SK-N-SH treated with all-trans-retinoic acid at 6 μM for 48 hours (cell line): ENCODE measurements at regions not wholly inside any gene's neighbourhood (a gene's known extent, or its start where the extent isn't known, plus 50 kb on each side); places are given as distances from the start of the nearest gene placed in this dataset.

Source experiments
- ATAC-seq: fragments of 200-7000 bp; cut with Tn5 transposase; 3 replicates; pipeline ENCODE4 v1.9.1; 2020; ENCODE audit warnings: mild to moderate bottlenecking, moderate library complexity
- ARNTL ChIP-seq: fragments of 450-650 bp; formaldehyde crosslinking; IDR thresholded peaks from 2 replicates; pipeline ENCODE4 v1.5.0; 2020; ENCODE audit warnings: low read depth, mild to moderate bottlenecking, moderate library complexity, borderline replicate concordance
- CSDC2 ChIP-seq: fragments of 250-450 bp; sonication (Bioruptor Pico); IDR thresholded peaks from 2 replicates; pipeline ENCODE4 v1.5.0; 2020; ENCODE audit warnings: mild to moderate bottlenecking, moderate library complexity
- ESRRG ChIP-seq: fragments of 250-450 bp; sonication (Bioruptor Pico); IDR thresholded peaks from 2 replicates; pipeline ENCODE4 v1.6.1; 2021; ENCODE audit warnings: mild to moderate bottlenecking
- GLIS3 ChIP-seq: fragments of 250-450 bp; sonication (Bioruptor Pico); IDR thresholded peaks from 2 replicates; pipeline ENCODE4 v1.5.0; 2020; ENCODE audit warnings: mild to moderate bottlenecking, moderate library complexity
- OSR1 ChIP-seq: fragments of 250-450 bp; sonication (Bioruptor Pico); IDR thresholded peaks from 2 replicates; pipeline ENCODE4 v1.8.0; 2022; ENCODE audit warnings: moderate library complexity, mild to moderate bottlenecking, inconsistent platforms
- PPARA ChIP-seq: fragments of 250-450 bp; sonication (Bioruptor Pico); IDR thresholded peaks from 2 replicates; pipeline ENCODE4 v1.5.0; 2020; ENCODE audit warnings: mild to moderate bottlenecking, borderline replicate concordance
- TCF4 ChIP-seq: fragments of 250-450 bp; sonication (Bioruptor Pico); IDR thresholded peaks from 2 replicates; pipeline ENCODE4 v1.8.0; 2021; ENCODE audit warnings: mild to moderate bottlenecking, moderate library complexity, borderline replicate concordance
- TOX ChIP-seq: fragments of 250-450 bp; sonication (Bioruptor Pico); IDR thresholded peaks from 2 replicates; pipeline ENCODE4 v1.8.0; 2021; ENCODE audit warnings: mild to moderate bottlenecking, moderate library complexity, borderline replicate concordance
- ZC3H10 ChIP-seq: fragments of 250-450 bp; sonication (Bioruptor Pico); IDR thresholded peaks from 2 replicates; pipeline ENCODE4 v1.5.1; 2021; ENCODE audit warnings: mild to moderate bottlenecking, moderate library complexity
- ZFP30 ChIP-seq: fragments of 450-650 bp; formaldehyde crosslinking; IDR thresholded peaks from 2 replicates; pipeline ENCODE4 v1.5.0; 2022; ENCODE audit warnings: mild to moderate bottlenecking, moderate library complexity
- ZNF565 ChIP-seq: fragments of 450-650 bp; formaldehyde crosslinking; conservative IDR thresholded peaks from 2 replicates; pipeline ENCODE4 v1.5.0; 2020; ENCODE audit warnings: low read depth, mild to moderate bottlenecking, moderate library complexity
- ZNF70 ChIP-seq: fragments of 450-650 bp; formaldehyde crosslinking; IDR thresholded peaks from 2 replicates; pipeline ENCODE4 v1.5.0; 2020; ENCODE audit warnings: mild to moderate bottlenecking, moderate library complexity
- ZNF8 ChIP-seq: fragments of 450-650 bp; formaldehyde crosslinking; IDR thresholded peaks from 2 replicates; pipeline ENCODE4 v1.5.0; 2020; ENCODE audit warnings: mild to moderate bottlenecking, moderate library complexity
- TF ChIP-seq, protein P1 (sequence below): fragments of 250-450 bp; sonication (Bioruptor Pico); IDR thresholded peaks from 2 replicates; pipeline ENCODE4 v1.8.0; 2021; ENCODE audit warnings: low read depth, mild to moderate bottlenecking, moderate library complexity, borderline replicate concordance
- TF ChIP-seq, protein P2 (sequence below): fragments of 250-450 bp; sonication (Bioruptor Pico); IDR thresholded peaks from 2 replicates; pipeline ENCODE4 v1.8.0; 2020; ENCODE audit warnings: mild to moderate bottlenecking, moderate library complexity, borderline replicate concordance
- TF ChIP-seq, protein P3 (sequence below): fragments of 250-450 bp; sonication (Bioruptor Pico); IDR thresholded peaks from 2 replicates; pipeline ENCODE4 v1.5.1; 2020; ENCODE audit warnings: low read depth, mild to moderate bottlenecking, moderate library complexity
- TF ChIP-seq, protein P4 (sequence below): fragments of 250-450 bp; sonication (Bioruptor Pico); IDR thresholded peaks from 2 replicates; pipeline ENCODE4 v1.5.1; 2021; ENCODE audit warnings: mild to moderate bottlenecking, moderate library complexity
- TF ChIP-seq, protein P5 (sequence below): fragments of 250-450 bp; sonication (Bioruptor Pico); IDR thresholded peaks from 2 replicates; pipeline ENCODE4 v1.5.0; 2020; ENCODE audit warnings: mild to moderate bottlenecking, moderate library complexity

DNA sequence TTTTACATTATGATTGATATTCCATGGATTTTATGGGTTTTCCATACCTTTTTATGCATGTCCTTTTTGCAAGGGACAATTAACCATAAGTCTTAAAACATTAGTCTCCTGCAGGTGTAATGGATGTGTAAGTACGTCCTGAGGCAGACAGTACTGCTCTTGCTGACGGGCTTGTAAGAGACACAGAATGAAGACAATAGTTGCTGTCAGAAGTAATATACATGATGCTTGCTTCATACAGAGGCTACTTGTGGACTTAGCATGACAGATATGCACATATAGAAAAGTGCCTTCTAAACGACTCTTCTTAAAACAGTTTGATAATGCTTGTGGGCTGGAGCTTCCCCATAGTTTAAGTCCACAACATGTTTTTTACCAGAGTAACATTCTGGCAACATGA, 182.7 kb downstream of the SPATA31D1 start:
- ATAC-seq, result no peak
- TF ChIP-seq ESRRG (no peak), TOX (CRISPR knock-in tag) (no peak), ZNF565 (CRISPR knock-in tag) (no peak), TCF4 (no peak), ARNTL (CRISPR knock-in tag) (no peak), ZNF70 (CRISPR knock-in tag) (no peak), ZNF8 (CRISPR knock-in tag) (no peak), CSDC2 (CRISPR knock-in tag) (no peak), ZFP30 (no peak), ZC3H10 (CRISPR knock-in tag) (no peak)
- TF ChIP-seq, protein P1, sequence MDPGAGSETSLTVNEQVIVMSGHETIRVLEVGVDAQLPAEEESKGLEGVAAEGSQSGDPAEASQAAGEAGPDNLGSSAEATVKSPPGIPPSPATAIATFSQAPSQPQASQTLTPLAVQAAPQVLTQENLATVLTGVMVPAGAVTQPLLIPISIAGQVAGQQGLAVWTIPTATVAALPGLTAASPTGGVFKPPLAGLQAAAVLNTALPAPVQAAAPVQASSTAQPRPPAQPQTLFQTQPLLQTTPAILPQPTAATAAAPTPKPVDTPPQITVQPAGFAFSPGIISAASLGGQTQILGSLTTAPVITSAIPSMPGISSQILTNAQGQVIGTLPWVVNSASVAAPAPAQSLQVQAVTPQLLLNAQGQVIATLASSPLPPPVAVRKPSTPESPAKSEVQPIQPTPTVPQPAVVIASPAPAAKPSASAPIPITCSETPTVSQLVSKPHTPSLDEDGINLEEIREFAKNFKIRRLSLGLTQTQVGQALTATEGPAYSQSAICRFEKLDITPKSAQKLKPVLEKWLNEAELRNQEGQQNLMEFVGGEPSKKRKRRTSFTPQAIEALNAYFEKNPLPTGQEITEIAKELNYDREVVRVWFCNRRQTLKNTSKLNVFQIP (CRISPR knock-in tag), result no peak
- TF ChIP-seq, protein P2, sequence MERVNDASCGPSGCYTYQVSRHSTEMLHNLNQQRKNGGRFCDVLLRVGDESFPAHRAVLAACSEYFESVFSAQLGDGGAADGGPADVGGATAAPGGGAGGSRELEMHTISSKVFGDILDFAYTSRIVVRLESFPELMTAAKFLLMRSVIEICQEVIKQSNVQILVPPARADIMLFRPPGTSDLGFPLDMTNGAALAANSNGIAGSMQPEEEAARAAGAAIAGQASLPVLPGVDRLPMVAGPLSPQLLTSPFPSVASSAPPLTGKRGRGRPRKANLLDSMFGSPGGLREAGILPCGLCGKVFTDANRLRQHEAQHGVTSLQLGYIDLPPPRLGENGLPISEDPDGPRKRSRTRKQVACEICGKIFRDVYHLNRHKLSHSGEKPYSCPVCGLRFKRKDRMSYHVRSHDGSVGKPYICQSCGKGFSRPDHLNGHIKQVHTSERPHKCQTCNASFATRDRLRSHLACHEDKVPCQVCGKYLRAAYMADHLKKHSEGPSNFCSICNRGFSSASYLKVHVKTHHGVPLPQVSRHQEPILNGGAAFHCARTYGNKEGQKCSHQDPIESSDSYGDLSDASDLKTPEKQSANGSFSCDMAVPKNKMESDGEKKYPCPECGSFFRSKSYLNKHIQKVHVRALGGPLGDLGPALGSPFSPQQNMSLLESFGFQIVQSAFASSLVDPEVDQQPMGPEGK (CRISPR knock-in tag), result no peak
- TF ChIP-seq, protein P3, sequence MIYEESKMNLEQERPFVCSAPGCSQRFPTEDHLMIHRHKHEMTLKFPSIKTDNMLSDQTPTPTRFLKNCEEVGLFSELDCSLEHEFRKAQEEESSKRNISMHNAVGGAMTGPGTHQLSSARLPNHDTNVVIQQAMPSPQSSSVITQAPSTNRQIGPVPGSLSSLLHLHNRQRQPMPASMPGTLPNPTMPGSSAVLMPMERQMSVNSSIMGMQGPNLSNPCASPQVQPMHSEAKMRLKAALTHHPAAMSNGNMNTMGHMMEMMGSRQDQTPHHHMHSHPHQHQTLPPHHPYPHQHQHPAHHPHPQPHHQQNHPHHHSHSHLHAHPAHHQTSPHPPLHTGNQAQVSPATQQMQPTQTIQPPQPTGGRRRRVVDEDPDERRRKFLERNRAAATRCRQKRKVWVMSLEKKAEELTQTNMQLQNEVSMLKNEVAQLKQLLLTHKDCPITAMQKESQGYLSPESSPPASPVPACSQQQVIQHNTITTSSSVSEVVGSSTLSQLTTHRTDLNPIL (CRISPR knock-in tag), result no peak
- TF ChIP-seq, protein P4, sequence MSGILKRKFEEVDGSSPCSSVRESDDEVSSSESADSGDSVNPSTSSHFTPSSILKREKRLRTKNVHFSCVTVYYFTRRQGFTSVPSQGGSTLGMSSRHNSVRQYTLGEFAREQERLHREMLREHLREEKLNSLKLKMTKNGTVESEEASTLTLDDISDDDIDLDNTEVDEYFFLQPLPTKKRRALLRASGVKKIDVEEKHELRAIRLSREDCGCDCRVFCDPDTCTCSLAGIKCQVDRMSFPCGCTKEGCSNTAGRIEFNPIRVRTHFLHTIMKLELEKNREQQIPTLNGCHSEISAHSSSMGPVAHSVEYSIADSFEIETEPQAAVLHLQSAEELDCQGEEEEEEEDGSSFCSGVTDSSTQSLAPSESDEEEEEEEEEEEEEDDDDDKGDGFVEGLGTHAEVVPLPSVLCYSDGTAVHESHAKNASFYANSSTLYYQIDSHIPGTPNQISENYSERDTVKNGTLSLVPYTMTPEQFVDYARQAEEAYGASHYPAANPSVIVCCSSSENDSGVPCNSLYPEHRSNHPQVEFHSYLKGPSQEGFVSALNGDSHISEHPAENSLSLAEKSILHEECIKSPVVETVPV (CRISPR knock-in tag), result no peak

DNA sequence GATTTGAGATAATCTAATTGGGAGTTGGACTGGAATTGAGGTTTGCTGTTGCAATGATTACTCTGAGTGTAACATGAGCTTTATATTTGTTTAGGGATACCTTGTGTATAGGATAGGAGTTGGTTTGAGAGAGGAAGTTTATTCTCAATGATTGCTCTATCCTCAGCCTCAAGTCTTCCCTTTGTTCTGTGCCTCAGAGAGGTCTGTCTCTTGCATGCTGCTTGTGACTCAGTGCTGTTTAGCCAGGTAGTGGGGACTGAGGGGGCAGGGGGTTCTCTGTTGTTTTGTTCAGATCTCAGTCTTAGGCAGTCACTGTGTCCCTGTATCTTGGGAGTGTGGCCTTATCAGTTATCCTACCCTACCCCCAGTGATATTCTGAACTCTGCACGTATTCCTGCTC, 192.1 kb downstream of the SPATA31D1 start:
- TF ChIP-seq TCF4, result no peak
- TF ChIP-seq ESRRG, result no peak
- TF ChIP-seq GLIS3 (CRISPR knock-in tag), result no peak
- no peak for TF ChIP-seq OSR1 (CRISPR knock-in tag)
- TF ChIP-seq, protein P2 (CRISPR knock-in tag), result no peak
- TF ChIP-seq PPARA (CRISPR knock-in tag), result no peak

DNA sequence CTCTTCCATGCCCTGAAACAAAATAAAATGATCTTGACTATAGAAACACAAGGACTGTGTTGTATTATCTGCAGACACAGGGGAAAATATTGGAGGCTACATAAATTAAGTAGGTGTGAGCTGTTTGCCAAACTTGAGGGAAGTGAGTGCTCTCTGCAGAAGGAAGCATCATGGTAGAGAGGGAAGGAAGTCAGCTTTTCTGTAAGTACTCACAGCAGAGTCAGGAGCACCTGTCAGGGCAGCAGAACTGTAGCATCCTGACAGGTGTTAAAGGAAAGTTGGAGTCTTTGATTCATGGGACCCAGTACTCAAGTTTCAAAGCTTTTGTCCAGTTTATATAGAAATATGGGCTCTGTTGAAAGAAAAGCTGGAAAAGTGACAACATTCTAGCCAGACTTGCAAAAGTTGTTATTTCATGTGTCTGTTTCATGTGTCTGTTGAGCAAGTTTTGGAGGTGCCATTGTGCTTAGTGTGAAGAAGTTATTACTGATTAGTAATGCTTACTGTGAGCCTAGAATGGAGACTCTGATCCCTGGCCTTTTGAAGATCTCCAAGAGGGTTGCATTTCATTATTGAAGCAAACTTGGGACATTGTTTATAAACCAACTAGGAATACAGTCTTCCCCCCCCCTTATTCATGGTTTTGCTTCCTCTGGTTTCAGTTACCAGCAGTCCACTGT, 194.7 kb downstream of the SPATA31D1 start:
- TF ChIP-seq TOX (CRISPR knock-in tag) (no peak), CSDC2 (CRISPR knock-in tag) (no peak), ZFP30 (no peak), OSR1 (CRISPR knock-in tag) (no peak), ZNF70 (CRISPR knock-in tag) (no peak)
- TF ChIP-seq, protein P5, sequence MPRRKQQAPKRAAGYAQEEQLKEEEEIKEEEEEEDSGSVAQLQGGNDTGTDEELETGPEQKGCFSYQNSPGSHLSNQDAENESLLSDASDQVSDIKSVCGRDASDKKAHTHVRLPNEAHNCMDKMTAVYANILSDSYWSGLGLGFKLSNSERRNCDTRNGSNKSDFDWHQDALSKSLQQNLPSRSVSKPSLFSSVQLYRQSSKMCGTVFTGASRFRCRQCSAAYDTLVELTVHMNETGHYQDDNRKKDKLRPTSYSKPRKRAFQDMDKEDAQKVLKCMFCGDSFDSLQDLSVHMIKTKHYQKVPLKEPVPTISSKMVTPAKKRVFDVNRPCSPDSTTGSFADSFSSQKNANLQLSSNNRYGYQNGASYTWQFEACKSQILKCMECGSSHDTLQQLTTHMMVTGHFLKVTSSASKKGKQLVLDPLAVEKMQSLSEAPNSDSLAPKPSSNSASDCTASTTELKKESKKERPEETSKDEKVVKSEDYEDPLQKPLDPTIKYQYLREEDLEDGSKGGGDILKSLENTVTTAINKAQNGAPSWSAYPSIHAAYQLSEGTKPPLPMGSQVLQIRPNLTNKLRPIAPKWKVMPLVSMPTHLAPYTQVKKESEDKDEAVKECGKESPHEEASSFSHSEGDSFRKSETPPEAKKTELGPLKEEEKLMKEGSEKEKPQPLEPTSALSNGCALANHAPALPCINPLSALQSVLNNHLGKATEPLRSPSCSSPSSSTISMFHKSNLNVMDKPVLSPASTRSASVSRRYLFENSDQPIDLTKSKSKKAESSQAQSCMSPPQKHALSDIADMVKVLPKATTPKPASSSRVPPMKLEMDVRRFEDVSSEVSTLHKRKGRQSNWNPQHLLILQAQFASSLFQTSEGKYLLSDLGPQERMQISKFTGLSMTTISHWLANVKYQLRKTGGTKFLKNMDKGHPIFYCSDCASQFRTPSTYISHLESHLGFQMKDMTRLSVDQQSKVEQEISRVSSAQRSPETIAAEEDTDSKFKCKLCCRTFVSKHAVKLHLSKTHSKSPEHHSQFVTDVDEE (CRISPR knock-in tag), result no peak
- TF ChIP-seq, protein P2 (CRISPR knock-in tag), result no peak
- TF ChIP-seq, protein P3 (CRISPR knock-in tag), result no peak
- no peak for ATAC-seq

More for the DNA sequence above, 192.1 kb downstream of the SPATA31D1 start:
- ATAC-seq, result no peak
